NCI-H1092 treated with DMSO at 0.1 percent for 48 hours (cell line): ENCODE measurements at regions not wholly inside any gene's neighbourhood (a gene's known extent, or its start where the extent isn't known, plus 50 kb on each side); places are given as distances from the start of the nearest gene placed in this dataset.
"Not testable (repeated sequence)": the region's sequence is repeated elsewhere in the genome, so short reads cannot be mapped to it uniquely, and the experiment has no call there.

ENCODE experiments used
- DNase-seq: peaks from one replicate; lab custom pipeline; 2025; lab: John Stamatoyannopoulos, UW

- no peak for DNase-seq
Observed at GRCh38 chr7:13708670-13709069, 280.8 kb downstream of the ETV1 start.

GRCh38 chr7:13713092-13713491 lies 276.4 kb downstream of the ETV1 start:
- no peak for DNase-seq

GRCh38 chr7:13715534-13715933 lies 273.9 kb downstream of the ETV1 start:
- DNase-seq = no peak

- DNase-seq = no peak
Observed at GRCh38 chr7:13717031-13717430, 272.4 kb downstream of the ETV1 start.

- DNase-seq = peak; percentile 44
Observed at GRCh38 chr7:13724191-13724976, 265.1 kb downstream of the ETV1 start.

GRCh38 chr7:13724977-13725566 lies 264.4 kb downstream of the ETV1 start:
- DNase-seq = peak; percentile 44

- DNase-seq = no peak
Observed at GRCh38 chr7:13725591-13725990, 263.9 kb downstream of the ETV1 start.

- no peak for DNase-seq
Observed at GRCh38 chr7:13727279-13727678, 262.2 kb downstream of the ETV1 start.

- DNase-seq = no peak
Observed at GRCh38 chr7:13727751-13728150, 261.7 kb downstream of the ETV1 start.

GRCh38 chr7:13728430-13728829 lies 261.0 kb downstream of the ETV1 start:
- not testable (repeated sequence) for DNase-seq

- DNase-seq = no peak
Observed at GRCh38 chr7:13731643-13732042, 257.8 kb downstream of the ETV1 start.

GRCh38 chr7:13737563-13737962 lies 251.9 kb downstream of the ETV1 start:
- DNase-seq = no peak

GRCh38 chr7:13742126-13742525 lies 247.3 kb downstream of the ETV1 start:
- DNase-seq = no peak

- DNase-seq = peak; percentile 65
Observed at GRCh38 chr7:13742811-13743210, 246.7 kb downstream of the ETV1 start.

GRCh38 chr7:13743226-13743625 lies 246.2 kb downstream of the ETV1 start:
- DNase-seq = no peak

GRCh38 chr7:13745530-13745929 lies 243.9 kb downstream of the ETV1 start:
- no peak for DNase-seq

GRCh38 chr7:13748998-13749397 lies 240.5 kb downstream of the ETV1 start:
- no peak for DNase-seq

- no peak for DNase-seq
Observed at GRCh38 chr7:13749636-13750035, 239.8 kb downstream of the ETV1 start.

GRCh38 chr7:13751766-13752165 lies 237.7 kb downstream of the ETV1 start:
- DNase-seq = no peak

- DNase-seq = no peak
Observed at GRCh38 chr7:13757841-13758240, 231.6 kb downstream of the ETV1 start.

- not testable (repeated sequence) for DNase-seq
Observed at GRCh38 chr7:13765853-13766252, 223.6 kb downstream of the ETV1 start.

- no peak for DNase-seq
Observed at GRCh38 chr7:13770305-13770704, 219.2 kb downstream of the ETV1 start.

- DNase-seq = no peak
Observed at GRCh38 chr7:13774976-13775375, 214.5 kb downstream of the ETV1 start.

GRCh38 chr7:13777242-13777641 lies 212.2 kb downstream of the ETV1 start:
- DNase-seq = no peak
